ENCODE measurements at regions not wholly inside any gene's neighbourhood (a gene's known extent, or its start where the extent isn't known, plus 50 kb on each side); places are given as distances from the start of the nearest gene placed in this dataset.

DNA sequence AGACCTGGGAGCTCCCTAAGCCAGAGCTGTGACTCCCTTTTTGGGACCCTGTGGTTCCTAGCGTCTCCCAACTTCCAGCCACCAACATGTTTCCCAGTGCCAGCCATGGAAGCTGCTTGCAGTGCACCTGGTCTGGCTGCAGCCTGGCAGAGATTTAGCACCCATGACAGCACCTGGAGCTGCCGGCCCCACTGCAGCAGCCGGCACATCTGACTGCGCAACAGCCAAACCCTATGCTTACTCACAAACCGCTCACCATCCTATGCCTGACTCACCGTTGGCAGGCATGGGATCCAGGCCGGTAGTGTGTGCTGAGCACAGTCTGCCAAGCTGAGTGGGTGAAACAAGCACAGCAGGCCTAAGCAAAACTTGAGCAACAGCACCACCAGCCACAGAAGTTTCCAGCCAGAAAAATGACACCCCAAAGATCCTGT is 435.9 kb upstream of the PRMT6 start:
- TF ChIP-seq, protein P1, sequence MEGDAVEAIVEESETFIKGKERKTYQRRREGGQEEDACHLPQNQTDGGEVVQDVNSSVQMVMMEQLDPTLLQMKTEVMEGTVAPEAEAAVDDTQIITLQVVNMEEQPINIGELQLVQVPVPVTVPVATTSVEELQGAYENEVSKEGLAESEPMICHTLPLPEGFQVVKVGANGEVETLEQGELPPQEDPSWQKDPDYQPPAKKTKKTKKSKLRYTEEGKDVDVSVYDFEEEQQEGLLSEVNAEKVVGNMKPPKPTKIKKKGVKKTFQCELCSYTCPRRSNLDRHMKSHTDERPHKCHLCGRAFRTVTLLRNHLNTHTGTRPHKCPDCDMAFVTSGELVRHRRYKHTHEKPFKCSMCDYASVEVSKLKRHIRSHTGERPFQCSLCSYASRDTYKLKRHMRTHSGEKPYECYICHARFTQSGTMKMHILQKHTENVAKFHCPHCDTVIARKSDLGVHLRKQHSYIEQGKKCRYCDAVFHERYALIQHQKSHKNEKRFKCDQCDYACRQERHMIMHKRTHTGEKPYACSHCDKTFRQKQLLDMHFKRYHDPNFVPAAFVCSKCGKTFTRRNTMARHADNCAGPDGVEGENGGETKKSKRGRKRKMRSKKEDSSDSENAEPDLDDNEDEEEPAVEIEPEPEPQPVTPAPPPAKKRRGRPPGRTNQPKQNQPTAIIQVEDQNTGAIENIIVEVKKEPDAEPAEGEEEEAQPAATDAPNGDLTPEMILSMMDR (IDR thresholded peaks at IDR 0.05; ENCODE audit: low read depth, low read length, missing input control), result no peak
- TF ChIP-seq, protein P2, sequence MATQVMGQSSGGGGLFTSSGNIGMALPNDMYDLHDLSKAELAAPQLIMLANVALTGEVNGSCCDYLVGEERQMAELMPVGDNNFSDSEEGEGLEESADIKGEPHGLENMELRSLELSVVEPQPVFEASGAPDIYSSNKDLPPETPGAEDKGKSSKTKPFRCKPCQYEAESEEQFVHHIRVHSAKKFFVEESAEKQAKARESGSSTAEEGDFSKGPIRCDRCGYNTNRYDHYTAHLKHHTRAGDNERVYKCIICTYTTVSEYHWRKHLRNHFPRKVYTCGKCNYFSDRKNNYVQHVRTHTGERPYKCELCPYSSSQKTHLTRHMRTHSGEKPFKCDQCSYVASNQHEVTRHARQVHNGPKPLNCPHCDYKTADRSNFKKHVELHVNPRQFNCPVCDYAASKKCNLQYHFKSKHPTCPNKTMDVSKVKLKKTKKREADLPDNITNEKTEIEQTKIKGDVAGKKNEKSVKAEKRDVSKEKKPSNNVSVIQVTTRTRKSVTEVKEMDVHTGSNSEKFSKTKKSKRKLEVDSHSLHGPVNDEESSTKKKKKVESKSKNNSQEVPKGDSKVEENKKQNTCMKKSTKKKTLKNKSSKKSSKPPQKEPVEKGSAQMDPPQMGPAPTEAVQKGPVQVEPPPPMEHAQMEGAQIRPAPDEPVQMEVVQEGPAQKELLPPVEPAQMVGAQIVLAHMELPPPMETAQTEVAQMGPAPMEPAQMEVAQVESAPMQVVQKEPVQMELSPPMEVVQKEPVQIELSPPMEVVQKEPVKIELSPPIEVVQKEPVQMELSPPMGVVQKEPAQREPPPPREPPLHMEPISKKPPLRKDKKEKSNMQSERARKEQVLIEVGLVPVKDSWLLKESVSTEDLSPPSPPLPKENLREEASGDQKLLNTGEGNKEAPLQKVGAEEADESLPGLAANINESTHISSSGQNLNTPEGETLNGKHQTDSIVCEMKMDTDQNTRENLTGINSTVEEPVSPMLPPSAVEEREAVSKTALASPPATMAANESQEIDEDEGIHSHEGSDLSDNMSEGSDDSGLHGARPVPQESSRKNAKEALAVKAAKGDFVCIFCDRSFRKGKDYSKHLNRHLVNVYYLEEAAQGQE (IDR thresholded peaks at IDR 0.05), result no peak
- no peak for TF ChIP-seq EGR1 (IDR thresholded peaks at IDR 0.05; ENCODE audit: low read depth in 2 of 2)
- TF ChIP-seq, protein P3, sequence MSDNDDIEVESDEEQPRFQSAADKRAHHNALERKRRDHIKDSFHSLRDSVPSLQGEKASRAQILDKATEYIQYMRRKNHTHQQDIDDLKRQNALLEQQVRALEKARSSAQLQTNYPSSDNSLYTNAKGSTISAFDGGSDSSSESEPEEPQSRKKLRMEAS (IDR thresholded peaks at IDR 0.05), result no peak
- no peak for TF ChIP-seq TAF1 (conservative IDR thresholded peaks at IDR 0.05)
- TF ChIP-seq NR2F2 (IDR thresholded peaks at IDR 0.05), result no peak
- TF ChIP-seq, protein P4, sequence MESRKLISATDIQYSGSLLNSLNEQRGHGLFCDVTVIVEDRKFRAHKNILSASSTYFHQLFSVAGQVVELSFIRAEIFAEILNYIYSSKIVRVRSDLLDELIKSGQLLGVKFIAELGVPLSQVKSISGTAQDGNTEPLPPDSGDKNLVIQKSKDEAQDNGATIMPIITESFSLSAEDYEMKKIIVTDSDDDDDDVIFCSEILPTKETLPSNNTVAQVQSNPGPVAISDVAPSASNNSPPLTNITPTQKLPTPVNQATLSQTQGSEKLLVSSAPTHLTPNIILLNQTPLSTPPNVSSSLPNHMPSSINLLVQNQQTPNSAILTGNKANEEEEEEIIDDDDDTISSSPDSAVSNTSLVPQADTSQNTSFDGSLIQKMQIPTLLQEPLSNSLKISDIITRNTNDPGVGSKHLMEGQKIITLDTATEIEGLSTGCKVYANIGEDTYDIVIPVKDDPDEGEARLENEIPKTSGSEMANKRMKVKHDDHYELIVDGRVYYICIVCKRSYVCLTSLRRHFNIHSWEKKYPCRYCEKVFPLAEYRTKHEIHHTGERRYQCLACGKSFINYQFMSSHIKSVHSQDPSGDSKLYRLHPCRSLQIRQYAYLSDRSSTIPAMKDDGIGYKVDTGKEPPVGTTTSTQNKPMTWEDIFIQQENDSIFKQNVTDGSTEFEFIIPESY (IDR thresholded peaks at IDR 0.05), result no peak
- no peak for TF ChIP-seq FOXA1 (IDR thresholded peaks at IDR 0.05)
- no peak for TF ChIP-seq GABPA (IDR thresholded peaks at IDR 0.05 in 1 of 2, conservative IDR thresholded peaks at IDR 0.05 in 1 of 2)
- no peak for TF ChIP-seq RAD21 (IDR thresholded peaks at IDR 0.05)
- no peak for TF ChIP-seq YY1 (IDR thresholded peaks at IDR 0.05)
- no peak for TF ChIP-seq JUND (IDR thresholded peaks at IDR 0.05)

Data from liver (tissue), 3 donors.